Eye (tissue), 1 donor: ENCODE measurements at regions not wholly inside any gene's neighbourhood (a gene's known extent, or its start where the extent isn't known, plus 50 kb on each side); places are given as distances from the start of the nearest gene placed in this dataset.
A peak's percentile ranks its signal among the peaks of the same experiment; 100 is the strongest.
"Not testable (repeated sequence)": the region's sequence is repeated elsewhere in the genome, so short reads cannot be mapped to it uniquely, and the experiment has no call there.

Experiments used
- DNase-seq: peaks from one replicate; pipeline ENCODE4 v3.0.0-alpha.2; 2015

DNA sequence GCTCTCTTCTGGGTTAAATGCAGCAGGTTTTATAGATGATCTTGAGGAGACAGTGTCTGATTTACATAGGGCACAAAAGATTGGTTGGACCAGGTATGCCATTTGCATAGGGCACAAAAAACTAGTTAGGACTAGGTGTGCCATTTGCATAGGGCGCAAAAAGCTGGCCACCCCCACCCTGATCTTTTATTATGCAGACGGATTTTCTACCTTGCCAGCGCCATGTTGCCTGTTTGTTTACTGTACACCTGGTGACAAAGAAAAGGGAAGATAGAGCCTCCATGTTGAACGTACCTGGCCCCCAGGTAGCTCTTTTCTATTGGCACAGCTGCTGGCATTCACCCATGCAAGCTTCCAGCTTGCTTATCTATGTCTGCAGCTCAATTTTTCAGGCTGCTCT, 790.4 kb downstream of the TTLL7 start:
- not testable (repeated sequence) for DNase-seq

DNA sequence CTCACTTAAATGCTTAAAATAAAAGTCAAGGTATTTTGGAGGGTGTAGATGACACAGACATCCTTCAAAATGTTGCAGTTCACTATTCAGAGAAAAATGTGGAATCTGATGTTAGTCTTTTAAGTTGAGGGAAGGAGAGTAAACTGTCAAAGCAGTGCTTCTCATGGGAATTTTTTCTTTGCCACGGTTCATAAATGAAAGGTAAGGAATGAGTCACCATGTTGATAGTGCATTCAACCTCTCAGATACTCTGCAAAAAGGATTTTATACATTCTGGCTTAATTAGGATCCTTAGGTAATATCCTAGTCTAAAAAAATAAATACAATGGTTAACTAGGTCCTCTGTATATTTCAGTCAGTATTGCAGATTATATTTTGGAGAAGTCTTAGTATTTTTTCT, 804.3 kb downstream of the TTLL7 start:
- DNase-seq, result not testable (repeated sequence)

DNA sequence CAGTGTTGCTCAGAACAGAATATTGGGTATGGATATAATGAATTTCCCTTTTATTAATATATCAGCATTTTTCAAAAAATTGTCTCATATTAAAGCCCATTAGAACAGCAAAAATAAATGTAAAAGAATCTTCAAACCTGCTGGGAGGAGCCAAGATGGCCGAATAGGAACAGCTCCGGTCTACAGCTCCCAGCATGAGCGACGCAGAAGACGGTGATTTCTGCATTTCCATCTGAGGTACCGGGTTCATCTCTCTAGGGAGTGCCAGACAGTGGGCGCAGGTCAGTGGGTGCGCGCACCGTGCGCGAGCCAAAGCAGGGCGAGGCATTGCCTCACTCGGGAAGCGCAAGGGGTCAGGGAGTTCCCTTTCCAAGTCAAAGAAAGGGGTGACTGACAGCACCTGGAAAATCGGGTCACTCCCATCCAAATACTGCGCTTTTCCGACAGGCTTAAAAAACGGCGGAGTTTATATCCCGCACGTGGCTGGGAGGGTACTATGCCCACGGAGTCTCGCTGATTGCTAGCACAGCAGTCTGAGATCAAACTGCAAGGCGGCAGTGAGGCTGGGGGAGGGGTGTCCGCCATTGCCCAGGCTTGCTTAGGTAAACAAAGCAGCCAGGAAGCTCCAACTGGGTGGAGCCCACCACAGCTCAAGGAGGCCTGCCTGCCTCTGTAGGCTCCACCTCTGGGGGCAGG, 816.8 kb downstream of the TTLL7 start:
- DNase-seq, result not testable (repeated sequence)

DNA sequence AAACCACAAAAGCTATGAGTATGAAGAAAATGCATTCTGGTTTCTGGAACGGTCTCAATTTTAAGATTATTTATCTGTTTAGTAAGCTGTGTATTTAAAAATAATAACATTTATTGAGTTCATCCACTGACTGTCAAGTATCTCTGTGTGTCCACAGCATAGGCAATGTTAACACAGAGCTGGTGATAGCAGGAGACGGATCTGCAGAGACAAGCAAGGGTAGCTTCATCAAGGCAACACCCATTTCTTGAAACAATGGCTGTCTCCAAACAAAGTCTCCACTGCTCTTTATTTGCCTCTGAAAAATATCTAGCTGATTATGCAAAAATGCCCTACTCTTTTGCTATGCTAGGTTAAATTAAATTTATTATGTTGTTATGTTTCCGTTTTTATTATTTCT, 818.3 kb downstream of the TTLL7 start:
- not testable (repeated sequence) for DNase-seq

DNA sequence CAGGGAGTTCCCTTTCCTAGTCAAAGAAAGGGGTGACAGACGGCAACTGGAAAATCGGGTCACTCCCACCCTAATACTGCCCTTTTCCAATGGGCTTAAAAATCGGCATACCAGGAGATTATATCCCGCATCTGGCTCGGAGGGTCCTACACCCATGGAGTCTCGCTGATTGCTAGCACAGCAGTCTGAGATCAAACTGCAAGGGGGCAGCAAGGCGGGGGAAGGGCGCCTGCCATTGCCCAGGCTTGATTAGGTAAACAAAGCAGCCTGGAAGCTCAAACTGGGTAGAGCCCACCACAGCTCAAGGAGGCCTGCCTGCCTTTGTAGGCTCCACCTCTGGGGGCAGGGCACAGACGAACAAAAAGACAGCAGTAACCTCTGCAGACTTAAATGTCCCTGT, 831.3 kb downstream of the TTLL7 start:
- DNase-seq, result not testable (repeated sequence)

DNA sequence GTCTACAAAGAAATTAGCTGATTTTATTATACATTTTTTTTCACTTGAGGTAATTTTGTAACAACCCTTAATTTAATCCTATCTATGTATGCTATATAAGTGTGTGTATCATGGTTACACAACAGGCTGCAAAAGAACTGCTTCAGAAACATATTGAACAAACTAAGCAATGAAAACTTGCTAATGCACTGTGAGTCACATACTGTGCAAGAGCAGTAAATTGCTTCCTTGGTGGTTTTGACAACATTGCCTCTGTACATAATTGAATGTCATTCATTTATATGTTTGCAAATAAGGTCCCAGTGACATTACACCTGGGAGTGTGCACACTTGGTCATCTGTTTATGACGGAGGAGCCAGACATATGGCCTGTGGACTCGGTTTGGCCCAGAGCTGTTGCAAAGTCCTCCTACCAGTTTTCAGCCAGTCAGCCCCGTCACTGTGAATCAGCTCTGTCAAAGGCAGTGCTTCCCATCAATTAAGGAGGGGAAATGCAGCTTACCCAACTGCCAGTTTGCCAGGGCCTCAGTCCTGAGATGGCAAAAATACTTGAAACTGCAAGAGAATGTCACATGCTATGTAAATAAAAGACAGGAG, 835.0 kb downstream of the TTLL7 start:
- DNase-seq, result not testable (repeated sequence)

DNA sequence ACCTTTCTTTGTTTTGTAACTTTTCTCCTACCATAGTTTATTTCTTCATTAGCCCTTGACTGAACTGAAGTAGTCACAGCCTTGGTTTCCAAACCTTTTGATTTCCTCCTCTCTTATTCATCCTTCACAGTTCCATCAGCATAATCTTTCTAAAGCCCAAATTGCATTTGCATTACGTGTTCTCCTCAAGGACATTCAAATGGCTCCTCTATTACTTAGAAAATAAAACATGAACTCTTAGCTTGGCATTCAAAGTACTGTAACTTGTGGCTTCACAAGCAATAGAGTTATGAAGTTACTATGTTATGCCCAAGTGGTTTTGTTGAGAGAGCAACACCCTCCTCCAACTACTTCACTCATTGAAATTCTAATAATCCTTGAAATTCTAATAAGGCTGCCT, 840.0 kb downstream of the TTLL7 start:
- not testable (repeated sequence) for DNase-seq

DNA sequence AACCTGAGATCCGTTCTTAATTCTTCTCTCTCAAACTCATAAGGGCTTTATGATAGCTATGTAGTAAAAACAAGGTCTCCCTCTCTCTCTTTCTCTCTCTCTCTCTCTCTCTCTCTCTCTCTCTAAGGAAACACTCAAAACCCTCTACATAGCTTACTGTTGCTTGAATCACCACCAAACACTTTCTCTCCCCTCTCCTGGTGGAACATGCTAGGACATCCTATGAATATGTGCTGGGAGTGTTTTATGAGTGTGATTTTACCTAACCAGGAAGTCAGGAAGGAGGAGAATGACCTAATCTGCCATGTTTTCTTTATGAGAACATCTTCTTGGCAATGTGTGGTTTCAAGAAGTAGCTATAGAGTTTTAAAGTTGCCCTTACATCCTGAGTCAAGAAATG, 844.6 kb downstream of the TTLL7 start:
- DNase-seq, result not testable (repeated sequence)

DNA sequence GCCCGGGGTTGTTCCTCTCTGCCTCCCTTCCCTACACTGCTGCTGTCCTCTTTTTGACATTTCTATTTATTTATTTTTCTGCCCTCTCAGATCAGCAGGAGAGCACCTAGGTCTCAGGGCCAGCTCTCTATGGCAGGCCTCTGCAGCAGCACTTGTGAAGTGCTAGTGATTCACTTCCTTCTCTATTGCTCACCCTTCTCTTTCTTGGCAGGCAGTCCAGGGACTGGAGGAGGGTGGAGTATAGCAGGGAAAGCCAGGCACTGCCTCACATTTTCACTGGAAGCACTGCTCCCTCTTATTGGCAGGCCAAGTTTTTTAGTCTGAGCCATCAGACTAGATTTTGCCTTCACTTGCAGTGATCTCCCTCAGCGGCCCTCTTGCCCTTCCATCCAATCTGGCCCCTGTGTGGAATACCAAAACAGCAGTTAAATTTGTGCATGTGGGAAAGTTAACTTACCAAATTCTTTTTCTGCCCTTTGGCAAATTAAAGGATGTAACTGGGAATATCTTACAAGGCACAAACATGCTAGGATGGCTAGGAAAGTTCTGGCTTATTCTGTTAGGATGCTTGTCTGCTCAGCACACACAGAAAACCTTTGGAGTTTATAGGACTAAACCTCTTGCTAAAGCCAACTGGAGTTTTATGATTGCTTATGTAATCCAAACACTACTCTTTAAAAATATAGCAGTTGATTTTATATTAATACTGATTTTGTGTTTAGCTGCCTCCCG, 847.6 kb downstream of the TTLL7 start:
- DNase-seq, result peak; percentile 9

DNA sequence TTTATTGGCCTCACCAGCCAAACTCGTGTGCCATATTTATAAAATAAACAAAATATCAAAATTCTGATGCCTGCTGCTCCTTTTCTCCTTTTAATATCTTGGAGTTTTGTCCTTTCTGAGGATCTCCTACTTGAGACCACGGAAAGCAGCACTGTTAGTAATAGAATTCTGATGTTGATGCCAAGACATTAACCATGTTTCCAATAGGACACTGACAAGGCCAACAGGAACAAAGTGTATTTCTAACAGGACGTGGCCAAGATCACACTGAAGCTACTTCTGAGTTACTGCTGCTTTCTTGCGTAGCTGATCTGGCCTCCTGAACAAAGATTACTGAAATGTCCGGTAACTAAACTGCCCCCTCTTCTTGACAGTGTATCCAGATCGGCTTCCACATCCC, 848.5 kb downstream of the TTLL7 start:
- not testable (repeated sequence) for DNase-seq

DNA sequence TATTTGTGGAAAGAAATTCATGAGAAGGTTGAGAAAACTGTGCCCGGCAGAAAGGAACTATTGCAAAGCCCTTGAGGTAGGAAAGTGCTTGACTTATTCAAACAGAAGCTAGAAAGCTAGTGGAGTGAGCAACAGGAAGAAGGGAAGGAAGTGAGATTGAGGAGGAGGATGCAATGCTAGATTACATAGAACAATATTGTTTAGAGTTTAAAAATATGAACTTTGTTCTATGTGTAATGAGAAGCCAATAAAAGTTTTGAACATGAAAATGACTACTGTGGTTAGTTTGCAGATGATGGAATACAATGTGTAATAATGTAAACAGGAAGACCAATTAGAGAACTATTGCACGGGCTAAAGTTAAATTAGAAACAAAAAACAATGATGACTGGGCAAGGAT, 853.1 kb downstream of the TTLL7 start:
- DNase-seq, result not testable (repeated sequence)

DNA sequence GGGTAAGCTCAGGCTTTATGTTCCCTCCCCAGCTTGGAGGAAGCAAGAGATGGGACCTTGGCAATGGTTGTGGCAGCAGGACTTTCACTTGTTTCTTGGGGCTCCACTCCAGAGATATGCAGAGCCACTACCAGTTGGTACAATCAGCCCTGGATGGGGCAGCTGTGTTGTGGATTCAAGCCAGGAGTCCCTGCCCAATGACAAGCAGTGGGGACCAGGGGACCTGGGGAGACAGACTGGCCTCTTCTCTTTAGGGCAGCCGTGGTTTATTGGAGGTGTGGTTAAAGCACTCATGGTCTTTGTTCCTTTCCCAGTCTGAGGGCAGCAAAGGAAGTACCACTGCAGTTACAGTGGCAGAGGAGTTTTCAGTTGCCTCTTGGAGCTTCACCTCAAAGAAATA, 856.1 kb downstream of the TTLL7 start:
- not testable (repeated sequence) for DNase-seq

DNA sequence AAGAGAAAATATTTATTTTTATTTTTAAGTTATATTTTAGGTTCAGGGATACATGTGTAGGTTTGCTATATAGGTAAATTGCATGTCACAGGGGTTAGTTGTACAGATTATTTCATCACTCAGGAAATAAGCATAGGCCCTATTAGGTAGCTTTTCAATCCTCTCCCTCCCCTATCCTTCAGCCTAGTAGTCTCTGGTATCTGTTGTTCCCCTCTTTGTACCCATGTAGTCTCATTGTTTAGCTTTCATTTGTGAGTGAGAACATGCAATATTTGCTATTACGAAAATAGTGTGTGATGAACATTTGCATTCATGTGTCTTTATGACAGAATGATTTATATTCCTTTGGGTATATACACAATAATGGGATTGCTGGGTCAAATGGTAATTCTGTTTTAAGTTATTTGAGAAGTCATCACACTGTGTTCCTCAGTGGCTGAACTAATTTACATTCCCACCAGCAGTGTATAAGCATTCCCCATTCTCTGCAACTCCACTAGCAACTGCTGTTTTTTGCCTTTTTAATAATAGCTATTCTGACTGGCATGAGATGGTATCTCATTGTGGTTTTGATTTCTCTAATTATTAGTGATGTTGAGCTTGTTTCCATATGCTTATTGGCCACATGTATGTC, 863.3 kb downstream of the TTLL7 start:
- not testable (repeated sequence) for DNase-seq

DNA sequence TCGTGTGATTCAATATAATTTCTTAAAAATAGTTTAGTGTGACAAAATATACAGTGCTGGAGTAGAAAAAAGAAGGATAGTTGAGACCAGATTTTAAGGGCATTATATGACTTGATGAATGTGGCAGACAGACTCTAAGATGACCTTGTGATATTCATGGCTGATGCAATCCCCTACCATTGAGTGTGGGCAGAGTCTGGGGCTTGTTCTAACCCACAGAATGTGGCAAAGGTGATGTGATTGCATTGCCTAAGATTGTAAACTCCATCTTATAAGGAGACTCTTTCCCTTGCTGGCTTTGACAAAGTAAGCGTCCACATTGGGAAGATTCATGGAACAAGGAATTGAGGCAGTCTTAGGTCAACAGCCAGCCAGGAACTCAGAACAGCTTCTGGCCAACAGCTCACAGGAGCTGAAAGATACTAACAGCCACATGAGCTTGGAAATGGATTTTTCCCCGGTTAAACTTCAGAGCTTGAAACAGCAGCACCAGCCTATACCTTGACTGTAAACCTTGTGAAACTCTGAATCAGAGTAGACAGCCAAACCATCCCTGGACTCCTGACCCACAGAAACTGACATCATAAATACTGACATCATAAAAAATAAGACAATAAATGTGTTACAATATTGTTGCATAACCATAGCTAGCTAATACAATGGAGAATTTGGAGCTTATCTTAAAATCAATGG, 864.5 kb downstream of the TTLL7 start:
- DNase-seq, result not testable (repeated sequence)

DNA sequence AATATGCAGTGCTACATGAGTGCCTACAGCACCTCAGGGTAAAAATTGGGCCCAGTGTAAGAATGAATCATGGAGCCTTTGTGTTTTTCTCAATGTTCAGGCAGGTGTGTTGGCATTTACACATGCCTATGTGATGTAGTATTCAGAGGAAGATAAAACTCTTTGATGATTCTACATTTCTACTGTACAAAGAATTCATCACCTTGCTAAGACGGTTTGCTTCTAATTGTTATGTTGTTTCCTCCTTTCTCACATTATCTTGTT, 867.3 kb downstream of the TTLL7 start:
- no peak for DNase-seq

DNA sequence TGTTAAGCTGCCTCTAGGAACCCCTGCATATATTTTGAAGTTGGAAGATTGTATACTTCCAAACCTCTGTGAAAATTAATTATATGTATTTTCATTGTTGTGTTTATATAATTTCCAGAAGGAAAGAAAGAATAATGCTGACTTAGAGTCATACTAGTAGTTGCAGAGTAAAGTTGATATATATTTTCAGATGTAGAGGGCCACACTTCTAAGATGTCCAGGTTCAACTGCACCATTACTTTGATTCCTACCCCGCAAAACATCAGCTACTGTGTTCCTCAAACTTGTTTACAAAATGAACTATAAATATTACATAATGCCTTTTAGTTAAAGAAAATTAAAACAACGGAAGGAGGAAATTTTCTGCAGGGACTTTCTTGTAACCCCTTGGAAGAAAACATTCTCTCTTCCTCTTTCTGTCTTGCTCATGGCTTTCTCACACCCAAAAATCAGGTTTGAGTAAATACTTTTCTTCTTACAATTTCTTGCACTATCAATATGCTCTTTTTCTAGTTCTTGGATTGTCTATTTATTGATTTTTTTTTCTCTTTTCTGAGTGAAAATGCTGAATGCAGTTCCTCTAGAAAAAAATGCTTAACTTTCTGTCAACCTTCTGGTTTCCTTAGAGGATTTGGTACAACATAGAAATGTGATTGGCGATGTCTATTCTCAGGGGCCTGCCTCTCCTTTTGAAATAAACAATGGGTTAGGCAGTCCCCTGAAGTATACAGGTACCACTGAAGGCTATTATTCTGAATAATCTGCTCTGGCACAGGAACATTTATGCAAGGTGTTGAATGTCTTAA, 867.8 kb downstream of the TTLL7 start:
- DNase-seq, result no peak

DNA sequence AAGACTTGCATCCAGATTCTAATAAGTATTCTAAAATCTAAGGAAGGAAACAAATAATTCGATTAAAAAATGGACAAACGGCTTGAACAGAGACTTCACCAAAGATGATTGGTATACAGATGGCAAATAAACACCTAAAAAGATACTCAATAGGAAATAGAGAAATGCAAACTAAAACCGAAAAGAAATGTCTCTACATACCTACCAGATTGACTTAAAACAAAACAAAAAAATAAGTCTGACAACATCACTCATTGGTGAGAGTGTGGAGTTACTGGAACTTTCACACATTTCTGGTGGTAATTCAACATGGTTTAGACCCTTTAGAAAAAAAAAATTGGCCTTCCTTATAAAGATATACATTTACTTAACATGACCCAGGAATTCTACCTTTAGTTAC, 869.8 kb downstream of the TTLL7 start:
- DNase-seq, result no peak

DNA sequence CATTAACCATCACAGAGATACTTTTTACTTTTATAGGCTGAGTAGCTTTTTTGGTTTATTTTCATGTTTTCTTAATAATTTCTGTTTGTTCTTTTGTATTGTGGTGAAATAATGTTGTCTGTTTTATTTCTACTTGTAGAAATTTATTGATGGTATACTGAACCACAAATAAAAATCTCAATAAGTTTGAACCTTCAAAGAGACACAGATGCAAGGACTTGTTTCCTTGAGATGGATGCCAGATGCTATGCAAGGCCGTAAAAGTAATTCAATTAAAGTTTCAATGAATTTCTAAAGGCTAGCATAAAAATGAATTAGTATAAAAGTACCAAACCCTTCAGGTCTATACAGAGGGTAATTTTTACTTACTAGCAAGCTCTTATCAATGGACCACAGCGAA, 873.5 kb downstream of the TTLL7 start:
- DNase-seq, result no peak

DNA sequence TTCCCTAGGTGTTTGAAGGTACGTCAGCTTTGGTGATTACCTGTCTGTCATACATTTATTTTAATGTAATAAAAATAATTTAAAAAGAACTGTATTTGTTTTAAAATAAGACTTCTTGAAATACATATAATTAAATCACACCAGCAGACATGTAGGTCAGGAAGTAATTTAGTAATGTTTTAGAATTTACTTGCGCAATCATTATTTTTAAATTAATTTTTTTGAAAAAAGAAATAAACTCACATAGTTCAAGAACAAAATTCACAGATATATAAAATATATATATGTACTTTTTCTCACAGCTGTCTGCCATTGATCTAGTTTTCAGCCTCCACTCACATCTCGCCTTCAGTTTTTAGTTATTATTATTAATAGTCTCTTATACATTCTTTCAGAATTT, 875.9 kb downstream of the TTLL7 start:
- DNase-seq, result no peak

DNA sequence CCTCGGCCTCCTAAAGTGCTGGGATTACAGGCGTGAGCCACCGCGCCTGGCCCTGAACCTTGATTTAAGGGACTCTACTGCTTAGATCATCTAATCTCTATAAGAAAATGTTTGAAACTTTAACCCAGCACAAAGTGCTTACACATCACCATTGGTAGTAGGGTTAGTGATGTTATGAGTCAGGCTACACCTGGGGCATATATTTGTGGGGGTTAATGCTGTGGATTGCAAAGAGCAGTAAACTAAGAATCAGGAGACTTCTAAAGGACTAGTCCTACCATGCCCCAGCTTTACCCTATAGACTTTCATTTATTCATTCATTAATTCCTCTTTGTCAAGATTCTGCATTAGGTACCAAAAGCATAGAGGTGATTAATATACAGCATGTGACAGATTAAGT, 880.5 kb downstream of the TTLL7 start:
- no peak for DNase-seq

DNA sequence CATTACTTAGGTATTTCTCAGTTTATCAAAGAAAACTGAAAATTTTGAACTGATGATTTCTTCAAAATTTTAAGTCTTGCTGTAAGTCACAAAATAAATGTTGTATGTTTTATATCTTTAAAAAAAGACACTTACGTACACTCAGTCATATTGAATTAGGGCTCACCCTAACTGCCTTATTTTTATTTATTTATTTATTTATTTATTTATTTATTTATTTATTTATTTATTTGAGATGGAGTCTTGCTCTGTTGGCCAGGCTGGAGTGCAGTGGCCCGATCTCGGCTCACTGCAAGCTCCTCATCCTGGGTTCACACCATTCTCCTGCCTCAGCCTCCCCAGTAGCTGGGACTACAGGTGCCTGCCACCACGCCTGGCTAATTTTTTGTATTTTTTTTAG, 881.9 kb downstream of the TTLL7 start:
- not testable (repeated sequence) for DNase-seq

DNA sequence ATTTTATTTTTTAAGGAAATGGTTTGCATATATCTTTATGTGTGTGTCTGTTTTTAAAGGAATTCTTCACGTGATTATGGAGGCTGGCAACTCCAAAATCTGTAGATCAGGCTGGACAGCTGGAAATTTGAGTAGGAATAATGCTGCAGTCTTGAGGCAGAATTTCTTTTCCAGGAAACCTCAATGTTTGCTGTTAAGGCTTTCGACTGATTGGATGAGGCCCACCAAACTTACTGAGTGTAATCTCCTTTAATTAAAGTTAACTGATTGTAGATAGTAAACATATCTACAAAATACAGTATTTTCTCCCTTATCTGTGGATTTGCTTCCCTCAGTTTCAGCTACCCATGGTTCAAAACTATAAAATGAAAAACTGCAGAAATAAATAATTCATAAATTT, 883.1 kb downstream of the TTLL7 start:
- DNase-seq, result no peak
